IMR-90 (cell line): ENCODE measurements at regions not wholly inside any gene's neighbourhood (a gene's known extent, or its start where the extent isn't known, plus 50 kb on each side); places are given as distances from the start of the nearest gene placed in this dataset.

Experiments
- ATAC-seq: fragments of 200-7000 bp; cut with Tn5 transposase; 2 replicates; pipeline ENCODE4 v1.9.1; 2020; ENCODE audit warnings: low read depth, mild to moderate bottlenecking, moderate library complexity
- BruUV-seq: library from RNA; stranded (reverse); fragments of 400-500 nt; replicated peaks from 2 replicates; lab custom pipeline; 2021; lab: Mats Ljungman, UMichigan
- CTCF ChIA-PET: fragments of 300-600 bp; formaldehyde crosslinking; extraction: SDS; loops from one replicate; lab custom pipeline; 2021; ENCODE audit warnings: antibody characterized with exemption; lab: Yijun Ruan, JAX
- POLR2A ChIA-PET: fragments of 300-600 bp; sonication (Branson Sonifier 250); formaldehyde crosslinking; loops from one replicate; lab custom pipeline; 2022; ENCODE audit warnings: antibody characterized with exemption; ENCODE audit not compliant: unreplicated experiment; lab: Charles Lee
- DNase-seq: peaks from one replicate; pipeline ENCODE4 v3.0.0; 2013
- H2AFZ ChIP-seq: replicated peaks from 2 replicates; pipeline ENCODE3; 2013; ENCODE audit warnings: low read length, mild to moderate bottlenecking; ENCODE audit not compliant: poor library complexity
- H2AK5ac ChIP-seq: 2 replicates; pipeline ENCODE4 v1.6.1; 2013; ENCODE audit warnings: low read depth, low read length, inconsistent platforms
- H2AK9ac ChIP-seq: replicated peaks from 2 replicates; pipeline ENCODE3; 2013; ENCODE audit warnings: mild to moderate bottlenecking, low read depth, low read length, moderate library complexity; ENCODE audit not compliant: poor library complexity
- H2BK120ac ChIP-seq: 2 replicates; pipeline ENCODE4 v1.6.1; 2013; ENCODE audit warnings: low read depth, low read length, inconsistent platforms
- H2BK15ac ChIP-seq: 3 replicates; pipeline ENCODE4 v1.6.1; 2013; ENCODE audit warnings: low read depth, low read length, inconsistent platforms
- H2BK20ac ChIP-seq: 2 replicates; pipeline ENCODE4 v1.6.1; 2013; ENCODE audit warnings: low read depth, mild to moderate bottlenecking, inconsistent platforms, low read length, moderate library complexity
- H2BK5ac ChIP-seq: 2 replicates; pipeline ENCODE4 v1.6.1; 2013; ENCODE audit warnings: mild to moderate bottlenecking, low read depth, low read length, inconsistent platforms; ENCODE audit not compliant: poor library complexity, severe bottlenecking
- H3K14ac ChIP-seq: replicated peaks from 2 replicates; pipeline ENCODE4 v1.6.1; 2013; ENCODE audit warnings: low read depth, low read length, inconsistent platforms
- H3K18ac ChIP-seq: 2 replicates; pipeline ENCODE4 v1.6.1; 2013; ENCODE audit warnings: low read depth, low read length, control low read depth
- H3K23ac ChIP-seq: 2 replicates; pipeline ENCODE4 v1.6.1; 2013; ENCODE audit warnings: low read depth, low read length, inconsistent platforms
- H3K27ac ChIP-seq: 2 replicates; pipeline ENCODE4 v1.5.1; 2013; ENCODE audit warnings: mild to moderate bottlenecking, control low read depth, low read length; ENCODE audit not compliant: insufficient read depth
- H3K27me3 ChIP-seq: 2 replicates; pipeline ENCODE4 v1.6.1; 2013; ENCODE audit warnings: low read length; ENCODE audit not compliant: control insufficient read depth, insufficient read depth
- H3K36me3 ChIP-seq: 2 replicates; pipeline ENCODE4 v1.6.1; 2013; ENCODE audit warnings: low read length, mixed read lengths; ENCODE audit not compliant: control insufficient read depth, insufficient read depth
- H3K4ac ChIP-seq: 2 replicates; pipeline ENCODE4 v1.6.1; 2013; ENCODE audit warnings: low read depth, low read length, inconsistent platforms
- H3K4me1 ChIP-seq: 2 replicates; pipeline ENCODE4 v1.6.1; 2013; ENCODE audit warnings: low read length, mixed read lengths; ENCODE audit not compliant: control insufficient read depth, insufficient read depth
- H3K4me2 ChIP-seq: 2 replicates; pipeline ENCODE4 v1.6.1; 2013; ENCODE audit warnings: low read depth, mild to moderate bottlenecking, control low read depth, low read length, moderate library complexity
- H3K4me3 ChIP-seq: 2 replicates; pipeline ENCODE4 v1.5.1; 2013; ENCODE audit warnings: low read depth, mild to moderate bottlenecking, control low read depth, low read length, moderate library complexity; ENCODE audit not compliant: insufficient read depth
- H3K56ac ChIP-seq: 2 replicates; pipeline ENCODE4 v1.6.1; 2013; ENCODE audit warnings: low read length, inconsistent platforms; ENCODE audit not compliant: insufficient read depth; ENCODE audit errors: extremely low read depth
- H3K79me1 ChIP-seq, 2 experiments: 2 replicates each; pipeline ENCODE4 v1.6.1; 2013; ENCODE audit warnings: low read length in 2 of 2, inconsistent platforms in 1 of 2, low read depth in 1 of 2
- H3K9ac ChIP-seq: 2 replicates; pipeline ENCODE4 v1.6.1; 2013; ENCODE audit warnings: low read depth, low read length, control low read depth
- H3K9me1 ChIP-seq: 2 replicates; pipeline ENCODE4 v1.6.1; 2013; ENCODE audit warnings: low read length, inconsistent platforms; ENCODE audit not compliant: insufficient read depth
- H3K9me3 ChIP-seq: 2 replicates; pipeline ENCODE4 v1.6.1; 2013; ENCODE audit warnings: low read length; ENCODE audit not compliant: control insufficient read depth, insufficient read depth
- H4K20me1 ChIP-seq: 2 replicates; pipeline ENCODE4 v1.6.1; 2013; ENCODE audit warnings: low read length, inconsistent platforms; ENCODE audit not compliant: insufficient read depth
- H4K5ac ChIP-seq: 2 replicates; pipeline ENCODE4 v1.6.1; 2013; ENCODE audit warnings: mild to moderate bottlenecking, low read depth, low read length, control low read depth
- H4K8ac ChIP-seq, 2 experiments: 2 replicates each; pipeline ENCODE4 v1.6.1; 2013; ENCODE audit warnings: low read depth in 2 of 2, low read length in 2 of 2, control low read depth in 1 of 2, inconsistent platforms in 1 of 2
- H4K91ac ChIP-seq: 2 replicates; pipeline ENCODE4 v1.6.1; 2013; ENCODE audit warnings: low read depth, low read length, inconsistent platforms; ENCODE audit not compliant: insufficient read depth
- BHLHE40 ChIP-seq: fragments of 150-350 bp; IDR thresholded peaks from 2 replicates; pipeline ENCODE4 v1.6.1; 2016; ENCODE audit warnings: mild to moderate bottlenecking, low read depth, low read length
- CEBPB ChIP-seq: IDR thresholded peaks from 2 replicates; pipeline ENCODE4 v1.6.1; 2012; ENCODE audit warnings: low read depth, low read length, improper control_type of control experiment
- FOS ChIP-seq: fragments of 150-350 bp; IDR thresholded peaks from 2 replicates; pipeline ENCODE4 v1.6.1; 2016; ENCODE audit warnings: low read depth, low read length
- MAFK ChIP-seq: IDR thresholded peaks from 2 replicates; pipeline ENCODE4 v1.6.1; 2012; ENCODE audit warnings: low read depth, low read length, improper control_type of control experiment
- MAZ ChIP-seq: IDR thresholded peaks from 2 replicates; pipeline ENCODE4 v1.6.1; 2012; ENCODE audit warnings: low read depth, mild to moderate bottlenecking, low read length, improper control_type of control experiment, moderate library complexity, borderline replicate concordance
- MXI1 ChIP-seq: IDR thresholded peaks from 2 replicates; pipeline ENCODE4 v1.6.1; 2012; ENCODE audit warnings: low read depth, mild to moderate bottlenecking, low read length, moderate library complexity, borderline replicate concordance
- NFE2L2 ChIP-seq: fragments of 150-350 bp; IDR thresholded peaks from 2 replicates; pipeline ENCODE4 v1.6.1; 2016; ENCODE audit warnings: low read depth, mild to moderate bottlenecking, low read length
- RAD21 ChIP-seq: IDR thresholded peaks from 2 replicates; pipeline ENCODE4 v1.6.1; 2012; ENCODE audit warnings: low read length, improper control_type of control experiment
- RCOR1 ChIP-seq: IDR thresholded peaks from 2 replicates; pipeline ENCODE4 v1.6.1; 2012; ENCODE audit warnings: mild to moderate bottlenecking, low read length, improper control_type of control experiment; ENCODE audit not compliant: insufficient replicate concordance
- RFX5 ChIP-seq: IDR thresholded peaks from 2 replicates; pipeline ENCODE4 v1.8.0; 2012; ENCODE audit warnings: low read depth, mild to moderate bottlenecking, low read length, moderate library complexity
- SMC3 ChIP-seq: fragments of 150-350 bp; IDR thresholded peaks from 2 replicates; pipeline ENCODE4 v1.6.1; 2016; ENCODE audit warnings: low read depth, mild to moderate bottlenecking, antibody characterized with exemption, low read length, moderate library complexity
- WGBS, 2 experiments: methylation state at CpG; one replicate each; pipeline versions ENCODE4 v1.1.5 to v1.1.7; 2013; ENCODE audit warnings: missing lambda C conversion rate in 2 of 2; ENCODE audit not compliant: insufficient read length in 1 of 2; ENCODE audit errors: extremely low coverage in 2 of 2; 5-methylcytosine and 5-hydroxymethylcytosine counted together
- dilution Hi-C: fragments of 300-500 bp; cut with HindIII; formaldehyde crosslinking; loops from one replicate; pipeline ENCODE4 v1.14.3; 2018; ENCODE audit warnings: low sequenced_read_pairs; ENCODE audit not compliant: unreplicated experiment
- in situ Hi-C: fragments of 300-500 bp; cut with MboI; formaldehyde crosslinking; loops from 3 replicates; pipeline ENCODE4 v1.14.3; 2019; ENCODE audit warnings: low sequenced_read_pairs, inconsistent platforms, mixed read lengths
- intact Hi-C: fragments of 100-400 bp; cut with micrococcal nuclease; formaldehyde crosslinking; loops from 2 replicates; pipeline ENCODE4 v1.10.0; 2022
- TF ChIP-seq, protein P1 (sequence below): conservative IDR thresholded peaks from 2 replicates; pipeline ENCODE4 v1.5.1; 2012; ENCODE audit warnings: mild to moderate bottlenecking, low read depth, low read length, improper control_type of control experiment
- TF ChIP-seq, protein P2 (sequence below): fragments of 150-350 bp; IDR thresholded peaks from 2 replicates; pipeline ENCODE4 v1.6.1; 2017; ENCODE audit warnings: mild to moderate bottlenecking, antibody characterized with exemption, low read length, low read depth
- TF ChIP-seq, protein P3 (sequence below): fragments of 150-350 bp; IDR thresholded peaks from 2 replicates; pipeline ENCODE4 v1.6.1; 2016; ENCODE audit warnings: low read depth, mild to moderate bottlenecking, low read length, moderate library complexity, borderline replicate concordance

DNA sequence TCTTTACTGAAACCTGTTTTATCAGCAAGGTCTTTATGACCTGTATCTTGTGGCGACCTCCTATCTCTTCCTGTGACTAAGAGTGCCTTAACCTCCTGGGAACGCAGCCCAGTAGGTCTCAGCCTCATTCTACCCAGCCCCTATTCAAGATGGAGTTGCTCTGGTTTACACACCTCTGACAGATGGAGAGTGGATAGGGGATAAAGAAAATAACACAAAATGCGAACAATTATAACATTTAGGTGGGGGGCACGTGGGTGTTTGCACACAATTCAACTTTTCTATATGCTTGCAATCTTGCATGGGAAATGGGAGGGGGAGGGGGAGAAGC is 83.3 kb downstream of the RMI2 start:
- peaks cover 10% of the 10 kb centered on the region for H3K9me3 ChIP-seq
- H3K27ac ChIP-seq = no peak overlapping the region
- no peak overlapping the region for H3K4me3 ChIP-seq
- CTCF ChIA-PET = no interaction called here
- H2AFZ ChIP-seq = no peak overlapping the region
- no TSS peak for BruUV-seq
- H3K23ac ChIP-seq = no peak overlapping the region
- no peak overlapping the region for H3K56ac ChIP-seq
- no peak overlapping the region for H2BK15ac ChIP-seq
- TF ChIP-seq BHLHE40 (no peak), NFE2L2 (no peak), RCOR1 (no peak), MXI1 (no peak), RAD21 (no peak), RFX5 (no peak), MAFK (no peak), SMC3 (no peak), MAZ (no peak), FOS (no peak), CEBPB (no peak)
- TF ChIP-seq, protein P1, sequence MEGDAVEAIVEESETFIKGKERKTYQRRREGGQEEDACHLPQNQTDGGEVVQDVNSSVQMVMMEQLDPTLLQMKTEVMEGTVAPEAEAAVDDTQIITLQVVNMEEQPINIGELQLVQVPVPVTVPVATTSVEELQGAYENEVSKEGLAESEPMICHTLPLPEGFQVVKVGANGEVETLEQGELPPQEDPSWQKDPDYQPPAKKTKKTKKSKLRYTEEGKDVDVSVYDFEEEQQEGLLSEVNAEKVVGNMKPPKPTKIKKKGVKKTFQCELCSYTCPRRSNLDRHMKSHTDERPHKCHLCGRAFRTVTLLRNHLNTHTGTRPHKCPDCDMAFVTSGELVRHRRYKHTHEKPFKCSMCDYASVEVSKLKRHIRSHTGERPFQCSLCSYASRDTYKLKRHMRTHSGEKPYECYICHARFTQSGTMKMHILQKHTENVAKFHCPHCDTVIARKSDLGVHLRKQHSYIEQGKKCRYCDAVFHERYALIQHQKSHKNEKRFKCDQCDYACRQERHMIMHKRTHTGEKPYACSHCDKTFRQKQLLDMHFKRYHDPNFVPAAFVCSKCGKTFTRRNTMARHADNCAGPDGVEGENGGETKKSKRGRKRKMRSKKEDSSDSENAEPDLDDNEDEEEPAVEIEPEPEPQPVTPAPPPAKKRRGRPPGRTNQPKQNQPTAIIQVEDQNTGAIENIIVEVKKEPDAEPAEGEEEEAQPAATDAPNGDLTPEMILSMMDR = no peak
- TF ChIP-seq, protein P2, sequence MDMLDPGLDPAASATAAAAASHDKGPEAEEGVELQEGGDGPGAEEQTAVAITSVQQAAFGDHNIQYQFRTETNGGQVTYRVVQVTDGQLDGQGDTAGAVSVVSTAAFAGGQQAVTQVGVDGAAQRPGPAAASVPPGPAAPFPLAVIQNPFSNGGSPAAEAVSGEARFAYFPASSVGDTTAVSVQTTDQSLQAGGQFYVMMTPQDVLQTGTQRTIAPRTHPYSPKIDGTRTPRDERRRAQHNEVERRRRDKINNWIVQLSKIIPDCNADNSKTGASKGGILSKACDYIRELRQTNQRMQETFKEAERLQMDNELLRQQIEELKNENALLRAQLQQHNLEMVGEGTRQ = no peak
- TF ChIP-seq, protein P3, sequence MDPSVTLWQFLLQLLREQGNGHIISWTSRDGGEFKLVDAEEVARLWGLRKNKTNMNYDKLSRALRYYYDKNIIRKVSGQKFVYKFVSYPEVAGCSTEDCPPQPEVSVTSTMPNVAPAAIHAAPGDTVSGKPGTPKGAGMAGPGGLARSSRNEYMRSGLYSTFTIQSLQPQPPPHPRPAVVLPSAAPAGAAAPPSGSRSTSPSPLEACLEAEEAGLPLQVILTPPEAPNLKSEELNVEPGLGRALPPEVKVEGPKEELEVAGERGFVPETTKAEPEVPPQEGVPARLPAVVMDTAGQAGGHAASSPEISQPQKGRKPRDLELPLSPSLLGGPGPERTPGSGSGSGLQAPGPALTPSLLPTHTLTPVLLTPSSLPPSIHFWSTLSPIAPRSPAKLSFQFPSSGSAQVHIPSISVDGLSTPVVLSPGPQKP = no peak
- no peak overlapping the region for H2BK5ac ChIP-seq
- H3K27me3 ChIP-seq = peaks cover 17% of the 10 kb centered on the region
- no peak overlapping the region for H3K4ac ChIP-seq
- ATAC-seq (no peak), DNase-seq (no peak)
- H3K79me1 ChIP-seq = no peaks in the 10 kb centered on the region
- dilution Hi-C loops (no loop called here), intact Hi-C loops (loop anchor here (10.0 kb wide), 1 partner anchor 46 kb away; no protein-coding TSS in a partner anchor), in situ Hi-C loops (no loop called here)
- H3K9ac ChIP-seq = no peak overlapping the region
- POLR2A ChIA-PET = no interaction called here
- H2BK120ac ChIP-seq = no peak overlapping the region
- no peak overlapping the region for H2BK20ac ChIP-seq
- H4K5ac ChIP-seq = no peak overlapping the region
- H3K4me2 ChIP-seq = no peak overlapping the region
- no peaks in the 10 kb centered on the region for H3K36me3 ChIP-seq
- H4K8ac ChIP-seq = no peak overlapping the region
- H2AK9ac ChIP-seq = no peak overlapping the region
- no peaks in the 10 kb centered on the region for H4K20me1 ChIP-seq
- H3K9me1 ChIP-seq = no peaks in the 10 kb centered on the region
- H3K4me1 ChIP-seq = no peaks in the 10 kb centered on the region
- H3K14ac ChIP-seq = no peak overlapping the region
- no peak overlapping the region for H2AK5ac ChIP-seq
- no peak overlapping the region for H3K18ac ChIP-seq
- no CpG with 5 or more reads among the region's 4 CpGs for WGBS, 2 experiments
- H4K91ac ChIP-seq = no peak overlapping the region
